PFSK-1 (cell line): ENCODE measurements at regions not wholly inside any gene's neighbourhood (a gene's known extent, or its start where the extent isn't known, plus 50 kb on each side); places are given as distances from the start of the nearest gene placed in this dataset.

Source experiments
- POLR2AphosphoS5 ChIP-seq: IDR thresholded peaks from 2 replicates; pipeline ENCODE4 v1.6.1; 2012; ENCODE audit warnings: low read depth, mild to moderate bottlenecking, control low read depth, low read length, moderate library complexity
- SIN3A ChIP-seq: IDR thresholded peaks from 2 replicates; pipeline ENCODE4 v1.6.1; 2012; ENCODE audit warnings: mild to moderate bottlenecking, low read length, moderate library complexity, borderline replicate concordance; ENCODE audit not compliant: insufficient read depth
- TAF1 ChIP-seq: IDR thresholded peaks from 2 replicates; pipeline ENCODE4 v1.6.1; 2012; ENCODE audit warnings: low read length, control low read depth, borderline replicate concordance; ENCODE audit not compliant: insufficient read depth
- TF ChIP-seq, protein P1 (sequence below), 2 experiments: IDR thresholded peaks; 2 replicates each; pipeline versions ENCODE4 v1.6.1 to v1.8.0; 2011 to 2012; ENCODE audit warnings: low read depth in 2 of 2, low read length in 2 of 2, control low read depth in 1 of 2, inconsistent platforms in 1 of 2, mild to moderate bottlenecking in 1 of 2, moderate library complexity in 1 of 2; ENCODE audit not compliant: insufficient read depth in 1 of 2

DNA sequence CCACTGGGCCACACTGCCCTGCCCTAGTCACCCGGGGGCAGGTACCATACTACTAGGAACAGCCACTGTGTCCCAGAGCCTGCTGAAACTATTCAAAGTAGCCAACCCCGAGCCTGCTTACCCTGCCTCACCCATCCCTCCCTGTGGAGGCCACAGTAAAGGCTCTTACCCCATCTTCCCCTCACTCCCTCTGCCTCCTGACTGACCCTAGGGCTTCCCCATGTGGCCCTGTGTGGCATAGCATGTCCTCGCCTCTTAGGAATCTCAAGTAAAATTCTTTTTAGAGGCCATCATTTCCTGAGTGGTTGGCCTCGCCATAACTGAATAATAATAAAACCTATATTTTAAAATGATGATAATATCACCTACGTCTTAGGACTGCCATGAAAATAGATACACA, 112.2 kb upstream of the SLC6A11 start:
- TF ChIP-seq POLR2AphosphoS5 (no peak), SIN3A (no peak), TAF1 (no peak)
- TF ChIP-seq, protein P1, sequence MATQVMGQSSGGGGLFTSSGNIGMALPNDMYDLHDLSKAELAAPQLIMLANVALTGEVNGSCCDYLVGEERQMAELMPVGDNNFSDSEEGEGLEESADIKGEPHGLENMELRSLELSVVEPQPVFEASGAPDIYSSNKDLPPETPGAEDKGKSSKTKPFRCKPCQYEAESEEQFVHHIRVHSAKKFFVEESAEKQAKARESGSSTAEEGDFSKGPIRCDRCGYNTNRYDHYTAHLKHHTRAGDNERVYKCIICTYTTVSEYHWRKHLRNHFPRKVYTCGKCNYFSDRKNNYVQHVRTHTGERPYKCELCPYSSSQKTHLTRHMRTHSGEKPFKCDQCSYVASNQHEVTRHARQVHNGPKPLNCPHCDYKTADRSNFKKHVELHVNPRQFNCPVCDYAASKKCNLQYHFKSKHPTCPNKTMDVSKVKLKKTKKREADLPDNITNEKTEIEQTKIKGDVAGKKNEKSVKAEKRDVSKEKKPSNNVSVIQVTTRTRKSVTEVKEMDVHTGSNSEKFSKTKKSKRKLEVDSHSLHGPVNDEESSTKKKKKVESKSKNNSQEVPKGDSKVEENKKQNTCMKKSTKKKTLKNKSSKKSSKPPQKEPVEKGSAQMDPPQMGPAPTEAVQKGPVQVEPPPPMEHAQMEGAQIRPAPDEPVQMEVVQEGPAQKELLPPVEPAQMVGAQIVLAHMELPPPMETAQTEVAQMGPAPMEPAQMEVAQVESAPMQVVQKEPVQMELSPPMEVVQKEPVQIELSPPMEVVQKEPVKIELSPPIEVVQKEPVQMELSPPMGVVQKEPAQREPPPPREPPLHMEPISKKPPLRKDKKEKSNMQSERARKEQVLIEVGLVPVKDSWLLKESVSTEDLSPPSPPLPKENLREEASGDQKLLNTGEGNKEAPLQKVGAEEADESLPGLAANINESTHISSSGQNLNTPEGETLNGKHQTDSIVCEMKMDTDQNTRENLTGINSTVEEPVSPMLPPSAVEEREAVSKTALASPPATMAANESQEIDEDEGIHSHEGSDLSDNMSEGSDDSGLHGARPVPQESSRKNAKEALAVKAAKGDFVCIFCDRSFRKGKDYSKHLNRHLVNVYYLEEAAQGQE (IDR thresholded peaks at IDR 0.05; ENCODE audit: insufficient read depth in 1 of 2, low read depth in 2 of 2, low read length in 2 of 2): no peak
